GM12873 (cell line): ENCODE measurements at regions not wholly inside any gene's neighbourhood (a gene's known extent, or its start where the extent isn't known, plus 50 kb on each side); places are given as distances from the start of the nearest gene placed in this dataset.

Source experiments
- CTCF ChIP-seq: IDR thresholded peaks from 2 replicates; pipeline ENCODE4 v1.5.1; 2012; ENCODE audit warnings: low read depth, mild to moderate bottlenecking, moderate library complexity, low read length, control low read depth; ENCODE audit not compliant: insufficient read depth; ENCODE audit errors: missing control alignments

- no peak for TF ChIP-seq CTCF
These were observed 178.0 kb downstream of the ZC3H11B start for GRCh38 chr1:219434923-219435297.

- no peak for TF ChIP-seq CTCF
These were observed 178.5 kb downstream of the ZC3H11B start for GRCh38 chr1:219434285-219434922.

GRCh38 chr1:219433496-219434131, 179.3 kb downstream of the ZC3H11B start:
- TF ChIP-seq CTCF = no peak

GRCh38 chr1:219433001-219433400, 179.9 kb downstream of the ZC3H11B start:
- no peak for TF ChIP-seq CTCF

- no peak for TF ChIP-seq CTCF
These were observed 180.7 kb downstream of the ZC3H11B start for GRCh38 chr1:219432191-219432606.

- TF ChIP-seq CTCF = no peak
These were observed 182.5 kb downstream of the ZC3H11B start for GRCh38 chr1:219430419-219430818.

GRCh38 chr1:219428651-219429050, 184.3 kb downstream of the ZC3H11B start:
- no peak for TF ChIP-seq CTCF
